Esophagus (tissue), 2 donors: ENCODE measurements at regions not wholly inside any gene's neighbourhood (a gene's known extent, or its start where the extent isn't known, plus 50 kb on each side); places are given as distances from the start of the nearest gene placed in this dataset.
A peak's percentile ranks its signal among the peaks of the same experiment; 100 is the strongest.

Experiments
- H3K27ac ChIP-seq, 2 donors: one replicate each; pipeline ENCODE4 v1.5.1; 2013; ENCODE audit warnings: low read depth in 2 of 2, mild to moderate bottlenecking in 2 of 2, inconsistent platforms in 1 of 2, low read length in 1 of 2, moderate library complexity in 1 of 2
- H3K27me3 ChIP-seq, 2 donors: one replicate each; pipeline ENCODE4 v1.6.1; 2013; ENCODE audit warnings: low read length in 2 of 2, control low read depth in 1 of 2, mild to moderate bottlenecking in 1 of 2; ENCODE audit not compliant: insufficient read depth in 2 of 2, control insufficient read depth in 1 of 2
- H3K36me3 ChIP-seq, 2 donors: one replicate each; pipeline ENCODE4 v1.6.1; 2013; ENCODE audit warnings: low read length in 1 of 2; ENCODE audit not compliant: control insufficient read depth in 2 of 2, insufficient read depth in 2 of 2
- H3K4me1 ChIP-seq, 2 donors: one replicate each; pipeline ENCODE4 v1.6.1; 2013; ENCODE audit warnings: low read length in 1 of 2; ENCODE audit not compliant: control insufficient read depth in 2 of 2, insufficient read depth in 2 of 2
- H3K4me3 ChIP-seq, 2 donors: one replicate each; pipeline ENCODE4 v1.5.1; 2013; ENCODE audit warnings: low read length in 2 of 2, mild to moderate bottlenecking in 2 of 2, low read depth in 1 of 2, moderate library complexity in 1 of 2
- H3K9me3 ChIP-seq, 2 donors: one replicate each; pipeline ENCODE4 v1.6.1; 2013; ENCODE audit warnings: mild to moderate bottlenecking in 2 of 2, low read depth in 1 of 2, low read length in 1 of 2, moderate library complexity in 1 of 2; ENCODE audit not compliant: control insufficient read depth in 2 of 2, insufficient read depth in 1 of 2
- WGBS, 2 donors: extraction: QIAGEN DNeasy Blood & Tissue Kit; methylation state at CpG; one replicate each; pipeline ENCODE4 v1.1.7; 2013; 5-methylcytosine and 5-hydroxymethylcytosine counted together
- donor health status: healthy with polysubstance abuse.
- donor health status: Bipolar disorder and iron deficiency.

GRCh38 chr2:38155015-38155414 lies 79.1 kb upstream of the CYP1B1 start:
- no peaks in the 10 kb centered on the region for H3K27me3 ChIP-seq
- no peaks in the 10 kb centered on the region for H3K4me1 ChIP-seq
- H3K27ac ChIP-seq, result no peak overlapping the region
- WGBS, 2 donors, result 78 to 81% methylated on average over 3 of the region's 3 CpGs
- H3K36me3 ChIP-seq, result no peaks in the 10 kb centered on the region
- no peaks in the 10 kb centered on the region for H3K9me3 ChIP-seq
- H3K4me3 ChIP-seq, result no peak overlapping the region

- Histone ChIP-seq H3K4me1 (no peaks in the 10 kb centered on the region), H3K27me3 (no peaks in the 10 kb centered on the region), H3K36me3 (no peaks in the 10 kb centered on the region), H3K9me3 (no peaks in the 10 kb centered on the region), H3K27ac (no peak overlapping the region), H3K4me3 (no peak overlapping the region)
- WGBS, 2 donors, result 50 to 59% methylated on average over 2 of the region's 2 CpGs
Observed at GRCh38 chr2:38154395-38154794, 78.4 kb upstream of the CYP1B1 start.

GRCh38 chr2:38153476-38154135 lies 77.7 kb upstream of the CYP1B1 start:
- Histone ChIP-seq H3K27ac (no peak overlapping the region), H3K4me1 (no peaks in the 10 kb centered on the region), H3K27me3 (no peaks in the 10 kb centered on the region), H3K9me3 (no peaks in the 10 kb centered on the region), H3K4me3 (no peak overlapping the region), H3K36me3 (no peaks in the 10 kb centered on the region)
- WGBS, 2 donors, result 80 to 83% methylated on average over 6 of the region's 6 CpGs

- H3K27ac ChIP-seq, result no peak overlapping the region
- H3K9me3 ChIP-seq, result no peaks in the 10 kb centered on the region
- no peaks in the 10 kb centered on the region for H3K4me1 ChIP-seq
- no peaks in the 10 kb centered on the region for H3K36me3 ChIP-seq
- WGBS, 2 donors, result 53 to 86% methylated on average over 1 of the region's 1 CpG
- no peak overlapping the region for H3K4me3 ChIP-seq
- no peaks in the 10 kb centered on the region for H3K27me3 ChIP-seq
Observed at GRCh38 chr2:38152913-38153312, 77.0 kb upstream of the CYP1B1 start.

- 88 to 90% methylated on average over 4 of the region's 4 CpGs for WGBS, 2 donors
- no peaks in the 10 kb centered on the region for H3K4me1 ChIP-seq
- H3K36me3 ChIP-seq, result no peaks in the 10 kb centered on the region
- no peak overlapping the region for H3K27ac ChIP-seq
- H3K27me3 ChIP-seq, result no peaks in the 10 kb centered on the region
- no peaks in the 10 kb centered on the region for H3K9me3 ChIP-seq
- H3K4me3 ChIP-seq, result no peak overlapping the region
Observed at GRCh38 chr2:38152035-38152434, 76.1 kb upstream of the CYP1B1 start.

GRCh38 chr2:38149531-38149930 lies 73.6 kb upstream of the CYP1B1 start:
- H3K36me3 ChIP-seq, result no peaks in the 10 kb centered on the region
- H3K4me3 ChIP-seq, result no peak overlapping the region
- H3K27ac ChIP-seq, result no peak overlapping the region
- H3K9me3 ChIP-seq, result no peaks in the 10 kb centered on the region
- WGBS, 2 donors, result 89 to 92% methylated on average over 2 of the region's 2 CpGs
- no peaks in the 10 kb centered on the region for H3K4me1 ChIP-seq
- H3K27me3 ChIP-seq, result no peaks in the 10 kb centered on the region

GRCh38 chr2:38148501-38148900 lies 72.5 kb upstream of the CYP1B1 start:
- WGBS, 2 donors, result 50 to 54% methylated on average over 5 of the region's 5 CpGs
- Histone ChIP-seq H3K4me3 (no peak overlapping the region), H3K27ac (no peak overlapping the region), H3K9me3 (no peaks in the 10 kb centered on the region), H3K4me1 (no peaks in the 10 kb centered on the region), H3K27me3 (no peaks in the 10 kb centered on the region), H3K36me3 (no peaks in the 10 kb centered on the region)

- WGBS, 2 donors, result 83 to 88% methylated on average over 8 of the region's 8 CpGs
- no peaks in the 10 kb centered on the region for H3K4me1 ChIP-seq
- H3K36me3 ChIP-seq, result no peaks in the 10 kb centered on the region
- H3K27me3 ChIP-seq, result no peaks in the 10 kb centered on the region
- H3K27ac ChIP-seq, result peak overlapping the region; percentile 31 to 54
- H3K9me3 ChIP-seq, result no peaks in the 10 kb centered on the region
- H3K4me3 ChIP-seq, result no peak overlapping the region
Observed at GRCh38 chr2:38147333-38148121, 71.6 kb upstream of the CYP1B1 start.

- H3K4me3 ChIP-seq, result no peak overlapping the region
- 51 to 52% methylated on average over 3 of the region's 3 CpGs for WGBS, 2 donors
- H3K27me3 ChIP-seq, result no peaks in the 10 kb centered on the region
- peak overlapping the region; percentile 31 to 54 for H3K27ac ChIP-seq
- H3K36me3 ChIP-seq, result no peaks in the 10 kb centered on the region
- H3K9me3 ChIP-seq, result no peaks in the 10 kb centered on the region
- H3K4me1 ChIP-seq, result no peaks in the 10 kb centered on the region
Observed at GRCh38 chr2:38146907-38147307, 71.0 kb upstream of the CYP1B1 start.
